ENCODE measurements at regions not wholly inside any gene's neighbourhood (a gene's known extent, or its start where the extent isn't known, plus 50 kb on each side); places are given as distances from the start of the nearest gene placed in this dataset.

- no peak for ATAC-seq
- no peak for TF ChIP-seq ZNF503 (CRISPR knock-in tag; IDR thresholded peaks at IDR 0.05)
- no peak for TF ChIP-seq ASH2L (IDR thresholded peaks at IDR 0.05; ENCODE audit: insufficient read length, low read depth, low read length)
- TF ChIP-seq NR2F1 (CRISPR knock-in tag; IDR thresholded peaks at IDR 0.05): no peak
- TF ChIP-seq LCORL (IDR thresholded peaks at IDR 0.05): no peak
- TF ChIP-seq LCORL (CRISPR knock-in tag; IDR thresholded peaks at IDR 0.05): no peak
- TF ChIP-seq ZNF530 (CRISPR knock-in tag; IDR thresholded peaks at IDR 0.05; ENCODE audit: low read depth): no peak
- no peak for TF ChIP-seq ZNF274 (CRISPR knock-in tag; IDR thresholded peaks at IDR 0.05)
- TF ChIP-seq ZNF607 (CRISPR knock-in tag; IDR thresholded peaks at IDR 0.05; ENCODE audit: borderline replicate concordance): no peak
- no peak for TF ChIP-seq RERE (CRISPR knock-in tag; IDR thresholded peaks at IDR 0.05; ENCODE audit: low read depth)
- TF ChIP-seq PAF1 (CRISPR knock-in tag; IDR thresholded peaks at IDR 0.05): no peak
- no peak for TF ChIP-seq ZNF547 (CRISPR knock-in tag; IDR thresholded peaks at IDR 0.05)
- TF ChIP-seq DPF2 (CRISPR knock-in tag; IDR thresholded peaks at IDR 0.05; ENCODE audit: borderline replicate concordance, low read depth): no peak
- no peak for TF ChIP-seq KDM5A (IDR thresholded peaks at IDR 0.05; ENCODE audit: borderline replicate concordance, low read length)
- TF ChIP-seq HOXA5 (CRISPR knock-in tag; IDR thresholded peaks at IDR 0.05): no peak
- no peak for TF ChIP-seq ZBTB39 (CRISPR knock-in tag; IDR thresholded peaks at IDR 0.05)
- TF ChIP-seq MLLT10 (CRISPR knock-in tag; IDR thresholded peaks at IDR 0.05): no peak
- no peak for TF ChIP-seq ZNF577 (CRISPR knock-in tag; IDR thresholded peaks at IDR 0.05; ENCODE audit: borderline replicate concordance, low read depth)
Measured at GRCh38 chr3:27044931-27045481, 324.2 kb downstream of the NEK10 start.

More at GRCh38 chr3:27044931-27045481, 324.2 kb downstream of the NEK10 start:
- Histone ChIP-seq H3K4me1 (ENCODE audit: insufficient read depth, low read length) (no peaks in the 10 kb centered on the region), H3K9me3 (ENCODE audit: low read length) (no peaks in the 10 kb centered on the region), H2AFZ (ENCODE audit: low read length) (no peak overlapping the region), H3K27me3 (ENCODE audit: control insufficient read depth in 1 of 2, insufficient read depth in 2 of 2, low read length in 2 of 2) (no peaks in the 10 kb centered on the region), H3K4me2 (ENCODE audit: low read depth, low read length) (no peak overlapping the region), H3K9ac (ENCODE audit: insufficient read depth, low read depth, low read length) (no peak overlapping the region), H3K4me3 (replicated peaks in 1 of 3; ENCODE audit: insufficient read depth in 1 of 3, low read depth in 2 of 3, low read length in 3 of 3) (no peak overlapping the region), H3K79me2 (ENCODE audit: insufficient read depth, low read length) (no peaks in the 10 kb centered on the region), H3K36me3 (replicated peaks in 1 of 2; ENCODE audit: control insufficient read depth in 1 of 2, insufficient read depth in 2 of 2, low read length in 2 of 2) (no peaks in the 10 kb centered on the region), H3K27ac (ENCODE audit: extremely low read length, insufficient read depth, low read length) (no peak overlapping the region), H4K20me1 (ENCODE audit: insufficient read depth, low read length) (no peaks in the 10 kb centered on the region)
- ChIA-PET POLR2A (no interaction called here), CTCF (ENCODE audit: low intra/inter-chr PET ratio, low total read pairs) (no interaction called here)
- FAIRE-seq: no peak
- no TSS peak for BruUV-seq (replicated peaks)
- WGBS (ENCODE audit: low lambda C conversion rate): 2% methylated on average over 2 of the region's 2 CpGs
- intact Hi-C loops (cut with micrococcal nuclease; ENCODE audit: unreplicated experiment): no loop called here
- in situ Hi-C loops (cut with HindIII; ENCODE audit: extremely low pct_ligation_motif_present, low pct_unique_long_range_greater_than_20kb): no loop called here
- DNase-seq (ENCODE audit: low spot score): no peak

Data from HepG2 (cell line).